Mesenchymal stem cell (in vitro differentiated cells and primary cell): ENCODE measurements at regions not wholly inside any gene's neighbourhood (a gene's known extent, or its start where the extent isn't known, plus 50 kb on each side); places are given as distances from the start of the nearest gene placed in this dataset.

ENCODE experiments used
- DNase-seq: peaks from one replicate; pipeline ENCODE4 v3.0.0-alpha.2; 2013
- H2AFZ ChIP-seq: one replicate; pipeline ENCODE4 v1.6.1; 2013; ENCODE audit warnings: low read depth, mild to moderate bottlenecking, control low read depth, inconsistent platforms, low read length, moderate library complexity
- H2AK5ac ChIP-seq: 2 replicates; pipeline ENCODE4 v1.6.1; 2013; ENCODE audit warnings: low read length, moderate library complexity, mild to moderate bottlenecking, inconsistent platforms; ENCODE audit not compliant: severe bottlenecking
- H2BK120ac ChIP-seq: one replicate; pipeline ENCODE4 v1.6.1; 2013; ENCODE audit warnings: low read depth, mild to moderate bottlenecking, inconsistent platforms, low read length, moderate library complexity
- H2BK12ac ChIP-seq, 2 experiments: one replicate each; pipeline ENCODE4 v1.6.1; 2013; ENCODE audit warnings: inconsistent platforms in 2 of 2, low read length in 2 of 2, mild to moderate bottlenecking in 2 of 2, moderate library complexity in 2 of 2, control low read depth in 1 of 2
- H2BK15ac ChIP-seq: one replicate; pipeline ENCODE4 v1.6.1; 2013; ENCODE audit warnings: mild to moderate bottlenecking, low read depth, inconsistent platforms; ENCODE audit not compliant: poor library complexity, severe bottlenecking
- H2BK5ac ChIP-seq: 2 replicates; pipeline ENCODE4 v1.6.1; 2013; ENCODE audit warnings: low read depth, mild to moderate bottlenecking, low read length, control low read depth, inconsistent platforms; ENCODE audit not compliant: poor library complexity, severe bottlenecking
- H3K14ac ChIP-seq, 2 experiments: one replicate each; pipeline ENCODE4 v1.6.1; 2013; ENCODE audit warnings: inconsistent platforms in 2 of 2, low read length in 2 of 2, control low read depth in 1 of 2, mild to moderate bottlenecking in 1 of 2, moderate library complexity in 1 of 2
- H3K18ac ChIP-seq, 2 experiments: one replicate each; pipeline ENCODE4 v1.6.1; 2013; ENCODE audit warnings: inconsistent platforms in 2 of 2, low read length in 2 of 2, control low read depth in 1 of 2, low read depth in 1 of 2, mild to moderate bottlenecking in 1 of 2
- H3K23ac ChIP-seq, 2 experiments: one replicate each; pipeline ENCODE4 v1.6.1; 2013; ENCODE audit warnings: inconsistent platforms in 2 of 2, low read length in 2 of 2, mild to moderate bottlenecking in 2 of 2, moderate library complexity in 2 of 2, control low read depth in 1 of 2
- H3K27ac ChIP-seq: 2 replicates; pipeline ENCODE4 v1.5.1; 2013; ENCODE audit warnings: mild to moderate bottlenecking, moderate library complexity, low read length, control low read depth, inconsistent platforms; ENCODE audit not compliant: poor library complexity, severe bottlenecking
- H3K27me3 ChIP-seq, 2 experiments: 2 replicates each; pipeline versions ENCODE4 v1.6.1 to v1.7.0; 2013; ENCODE audit warnings: low read length in 2 of 2, mild to moderate bottlenecking in 2 of 2, moderate library complexity in 2 of 2, control low read depth in 1 of 2, inconsistent platforms in 1 of 2; ENCODE audit not compliant: control insufficient read depth in 1 of 2, insufficient read depth in 1 of 2
- H3K36me3 ChIP-seq, 2 experiments: 2 replicates each; pipeline versions ENCODE4 v1.6.1 to v1.7.0; 2013; ENCODE audit warnings: low read length in 2 of 2, control low read depth in 1 of 2, inconsistent platforms in 1 of 2, low read depth in 1 of 2, mild to moderate bottlenecking in 1 of 2; ENCODE audit not compliant: insufficient read depth in 2 of 2, control insufficient read depth in 1 of 2
- H3K4ac ChIP-seq, 2 experiments: one replicate each; pipeline ENCODE4 v1.6.1; 2013; ENCODE audit warnings: inconsistent platforms in 2 of 2, low read length in 2 of 2, mild to moderate bottlenecking in 2 of 2, moderate library complexity in 2 of 2, control low read depth in 1 of 2, low read depth in 1 of 2
- H3K4me1 ChIP-seq: 2 replicates; pipeline ENCODE4 v1.6.1; 2013; ENCODE audit warnings: low read depth, low read length, control low read depth; ENCODE audit not compliant: control insufficient read depth, insufficient read depth
- H3K4me2 ChIP-seq: 2 replicates; pipeline ENCODE4 v1.6.1; 2013; ENCODE audit warnings: low read length, mild to moderate bottlenecking, inconsistent platforms; ENCODE audit not compliant: poor library complexity, severe bottlenecking
- H3K4me3 ChIP-seq, 2 experiments: 2 replicates each; pipeline versions ENCODE4 v1.5.1 to v1.7.0; 2013; ENCODE audit warnings: low read length in 2 of 2, mild to moderate bottlenecking in 2 of 2, control low read depth in 1 of 2, low read depth in 1 of 2; ENCODE audit not compliant: insufficient read depth in 1 of 2
- H3K79me1 ChIP-seq: replicated peaks from 2 replicates; pipeline ENCODE4 v1.6.1; 2013; ENCODE audit warnings: mild to moderate bottlenecking, control low read depth, low read length, inconsistent platforms; ENCODE audit not compliant: poor library complexity, severe bottlenecking
- H3K9ac ChIP-seq: 2 replicates; pipeline ENCODE4 v1.7.0; 2013; ENCODE audit warnings: mild to moderate bottlenecking, low read length, moderate library complexity
- H3K9me3 ChIP-seq: 2 replicates; pipeline ENCODE4 v1.7.0; 2013; ENCODE audit warnings: mild to moderate bottlenecking, low read length; ENCODE audit not compliant: control insufficient read depth
- H4K8ac ChIP-seq: one replicate; pipeline ENCODE4 v1.6.1; 2013; ENCODE audit warnings: inconsistent platforms, mild to moderate bottlenecking, low read length, moderate library complexity
- H4K91ac ChIP-seq: one replicate; pipeline ENCODE4 v1.6.1; 2013; ENCODE audit warnings: mild to moderate bottlenecking, low read length, inconsistent platforms
- whole genome bisulfite sequencing: methylation state at CpG from one replicate; pipeline ENCODE4 v1.1.7; 2013; ENCODE audit warnings: mixed read lengths; 5-methylcytosine and 5-hydroxymethylcytosine counted together

GRCh38 chr9:19511694-19512093, 102.9 kb downstream of the ACER2 start:
- no peak overlapping the region for H3K27ac ChIP-seq
- no peak overlapping the region for H4K8ac ChIP-seq
- no peak overlapping the region for H2BK5ac ChIP-seq
- no peak overlapping the region for H2BK12ac ChIP-seq
- H3K36me3 ChIP-seq = no peaks in the 10 kb centered on the region
- no peak overlapping the region for H4K91ac ChIP-seq
- no peak for DNase-seq
- no peaks in the 10 kb centered on the region for H3K9me3 ChIP-seq
- H3K4ac ChIP-seq = no peak overlapping the region
- no peak overlapping the region for H3K4me3 ChIP-seq
- no peaks in the 10 kb centered on the region for H3K4me1 ChIP-seq
- H3K9ac ChIP-seq = no peak overlapping the region
- peak overlapping the region in 1 of 2 experiments; percentile 56 for H3K14ac ChIP-seq
- H3K23ac ChIP-seq = no peak overlapping the region
- no peak overlapping the region for H2BK120ac ChIP-seq
- peaks cover 0 to 9% of the 10 kb centered on the region in 2 experiments for H3K27me3 ChIP-seq
- H2BK15ac ChIP-seq = no peak overlapping the region
- H3K79me1 ChIP-seq = no peaks in the 10 kb centered on the region
- H2AK5ac ChIP-seq = no peak overlapping the region
- WGBS = 100% methylated on average over 3 of the region's 3 CpGs
- no peak overlapping the region for H3K4me2 ChIP-seq
- no peak overlapping the region for H2AFZ ChIP-seq
- no peak overlapping the region for H3K18ac ChIP-seq

DNA sequence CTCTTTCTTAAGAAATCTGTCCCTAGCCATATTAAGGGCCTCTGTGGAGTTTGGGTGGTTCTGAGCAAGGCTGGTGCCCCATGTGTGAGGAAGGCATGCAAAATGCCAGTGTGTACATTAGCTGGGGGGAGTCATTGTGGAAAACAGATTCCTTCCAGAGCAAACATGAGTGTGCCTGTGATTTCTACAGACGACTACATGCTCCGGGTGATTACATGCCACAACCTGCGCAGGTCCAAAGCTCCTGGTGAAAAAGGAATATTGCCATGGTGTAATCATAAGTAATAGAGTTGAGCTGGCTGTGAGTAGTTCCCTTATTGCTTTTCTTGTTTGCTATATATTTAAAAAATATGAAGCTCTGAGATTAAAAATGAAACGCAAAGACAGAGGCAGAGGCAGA, 102.1 kb downstream of the ACER2 start:
- H3K4me1 ChIP-seq = no peaks in the 10 kb centered on the region
- H3K14ac ChIP-seq = no peak overlapping the region
- no peak overlapping the region for H2BK12ac ChIP-seq
- no peak overlapping the region for H4K8ac ChIP-seq
- no peak overlapping the region for H2AFZ ChIP-seq
- no peaks in the 10 kb centered on the region for H3K9me3 ChIP-seq
- no peak overlapping the region for H2BK15ac ChIP-seq
- H3K79me1 ChIP-seq = no peaks in the 10 kb centered on the region
- no peak overlapping the region for H3K9ac ChIP-seq
- no peak overlapping the region for H3K4me2 ChIP-seq
- H3K27ac ChIP-seq = no peak overlapping the region
- H3K4me3 ChIP-seq = no peak overlapping the region
- H4K91ac ChIP-seq = no peak overlapping the region
- H2BK5ac ChIP-seq = no peak overlapping the region
- no peaks in the 10 kb centered on the region for H3K36me3 ChIP-seq
- peaks cover 0 to 5% of the 10 kb centered on the region in 2 experiments for H3K27me3 ChIP-seq
- DNase-seq = no peak
- H3K23ac ChIP-seq = no peak overlapping the region
- no peak overlapping the region for H2BK120ac ChIP-seq
- no peak overlapping the region for H2AK5ac ChIP-seq
- WGBS = 80% methylated on average over 4 of the region's 4 CpGs
- H3K18ac ChIP-seq = no peak overlapping the region
- H3K4ac ChIP-seq = no peak overlapping the region
